ENCODE measurements at regions not wholly inside any gene's neighbourhood (a gene's known extent, or its start where the extent isn't known, plus 50 kb on each side); places are given as distances from the start of the nearest gene placed in this dataset.

DNA sequence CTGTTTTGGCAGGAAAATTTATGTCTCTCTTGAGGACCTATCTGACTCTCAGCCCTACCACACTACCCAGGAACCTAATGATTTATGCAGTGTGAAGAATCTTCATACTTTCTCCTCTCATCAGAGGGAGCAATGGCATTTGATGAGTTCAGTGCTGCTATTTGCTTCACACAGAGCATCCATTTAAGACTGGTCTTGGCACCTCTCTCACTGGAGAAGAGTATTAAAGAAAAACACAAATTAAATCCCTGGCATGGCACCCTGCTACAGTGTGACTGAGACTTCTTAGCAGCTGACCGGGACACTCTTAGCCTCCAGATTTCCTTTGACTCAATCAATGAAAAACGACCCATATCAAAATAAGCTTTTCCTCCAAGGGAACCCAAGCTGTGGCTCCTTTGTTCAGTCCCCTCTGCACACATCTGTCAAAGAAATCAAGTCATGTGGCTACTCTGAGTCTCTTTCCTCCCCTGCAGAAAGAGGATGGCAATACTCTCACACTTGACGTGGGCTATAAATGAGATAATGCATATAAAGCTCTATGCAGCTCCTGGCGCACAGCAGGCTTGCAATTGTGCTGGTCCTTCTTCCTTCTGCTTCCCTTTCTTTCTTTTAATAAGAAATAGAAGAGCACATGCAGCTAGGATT lies 186.1 kb upstream of the E2F8 start:
- TF ChIP-seq MYC (IDR thresholded peaks at IDR 0.05; ENCODE audit: insufficient read depth, insufficient read length, insufficient replicate concordance, low read length, severe bottlenecking), result no peak
- TF ChIP-seq, protein P1, sequence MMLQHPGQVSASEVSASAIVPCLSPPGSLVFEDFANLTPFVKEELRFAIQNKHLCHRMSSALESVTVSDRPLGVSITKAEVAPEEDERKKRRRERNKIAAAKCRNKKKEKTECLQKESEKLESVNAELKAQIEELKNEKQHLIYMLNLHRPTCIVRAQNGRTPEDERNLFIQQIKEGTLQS (IDR thresholded peaks at IDR 0.05; ENCODE audit: borderline replicate concordance, extremely low read depth, low read depth, low read length), result no peak
- TF ChIP-seq SRF (IDR thresholded peaks at IDR 0.05; ENCODE audit: low read depth in 2 of 2, low read length in 2 of 2), result no peak
- no peak for TF ChIP-seq ZBED1 (IDR thresholded peaks at IDR 0.05; ENCODE audit: borderline replicate concordance)
- TF ChIP-seq CTCF (IDR thresholded peaks at IDR 0.05 in 2 of 3, conservative IDR thresholded peaks at IDR 0.05 in 1 of 3; ENCODE audit: control insufficient read depth in 2 of 3, extremely low read depth in 1 of 3, insufficient read depth in 1 of 3, low read depth in 3 of 3, low read length in 3 of 3), result no peak
- no peak for TF ChIP-seq TAF1 (IDR thresholded peaks at IDR 0.05; ENCODE audit: borderline replicate concordance, low read depth, low read length)
- no peak for TF ChIP-seq KAT2A (conservative IDR thresholded peaks at IDR 0.05; ENCODE audit: control insufficient read depth, low read depth, low read length)
- no peak for TF ChIP-seq PAX5 (IDR thresholded peaks at IDR 0.05; ENCODE audit: borderline replicate concordance, low read depth, low read length)
- no peak for TF ChIP-seq CHD4 (IDR thresholded peaks at IDR 0.05)

All from GM12878 (cell line).